Limb (tissue), 2 donors: ENCODE measurements at regions not wholly inside any gene's neighbourhood (a gene's known extent, or its start where the extent isn't known, plus 50 kb on each side); places are given as distances from the start of the nearest gene placed in this dataset.
"Not testable (repeated sequence)": the region's sequence is repeated elsewhere in the genome, so short reads cannot be mapped to it uniquely, and the experiment has no call there.

ENCODE experiments used
- DNase-seq, 2 donors: peaks; one replicate each; pipeline ENCODE4 v3.0.0-alpha.2; 2016; ENCODE audit errors: extremely low spot score in 2 of 2

DNA sequence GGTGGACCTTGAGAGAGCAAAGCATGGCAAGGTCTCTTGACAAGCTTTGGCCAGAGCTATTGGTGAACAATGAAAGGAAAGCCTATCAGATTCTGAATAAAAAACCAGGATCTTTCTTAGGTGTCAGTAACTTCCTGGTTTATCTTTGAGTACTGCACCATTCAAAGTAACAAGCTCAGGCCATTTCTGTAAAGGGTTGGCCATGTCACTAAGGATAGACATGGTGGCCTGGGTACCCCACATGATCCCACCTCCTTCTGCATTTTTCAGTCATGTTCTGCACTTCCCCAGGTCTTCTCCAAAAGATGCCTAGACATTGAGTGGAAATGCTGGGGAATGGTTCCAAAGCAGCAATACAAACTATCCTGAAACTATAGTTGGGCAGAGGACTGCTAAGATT, 242.0 kb downstream of the ARHGAP12 start:
- DNase-seq = no peak

DNA sequence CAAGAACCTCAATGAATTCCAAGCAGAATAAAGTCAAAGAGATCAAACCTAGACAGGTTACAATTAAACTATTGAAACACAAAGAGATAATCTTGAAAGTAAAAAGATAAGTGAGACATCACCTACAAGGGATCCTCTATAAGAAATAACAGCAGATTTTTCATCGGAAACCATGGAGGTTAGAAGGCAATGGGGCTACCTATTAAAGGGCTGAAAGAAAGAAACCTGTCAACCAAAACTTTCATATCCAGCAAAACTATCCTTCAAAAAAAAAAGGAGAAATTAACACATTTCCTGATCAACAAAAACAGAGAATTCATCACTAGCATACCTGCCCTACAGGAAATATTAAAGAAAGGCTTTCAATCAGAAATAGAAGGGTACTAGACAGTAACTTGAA, 244.9 kb downstream of the ARHGAP12 start:
- DNase-seq = no peak

DNA sequence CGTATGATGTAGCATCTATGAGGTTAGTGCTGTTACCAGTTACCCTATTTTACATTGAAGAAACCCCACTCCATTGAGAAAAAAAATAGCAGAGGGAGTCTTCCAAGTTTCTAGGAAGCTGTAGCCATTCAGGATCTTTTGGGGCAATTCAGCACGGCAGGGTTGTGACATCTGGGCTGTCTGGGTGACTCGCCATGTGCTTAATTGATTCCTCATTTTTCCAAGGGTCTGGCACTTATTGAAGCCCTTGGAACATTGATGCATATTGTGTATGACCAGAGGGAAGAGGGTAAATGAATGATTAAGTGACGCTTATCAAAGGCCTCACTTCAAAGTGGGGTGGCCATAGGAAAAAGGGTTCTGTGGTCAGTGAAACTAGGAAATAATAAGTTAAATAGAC, 248.7 kb downstream of the ARHGAP12 start:
- DNase-seq = no peak

DNA sequence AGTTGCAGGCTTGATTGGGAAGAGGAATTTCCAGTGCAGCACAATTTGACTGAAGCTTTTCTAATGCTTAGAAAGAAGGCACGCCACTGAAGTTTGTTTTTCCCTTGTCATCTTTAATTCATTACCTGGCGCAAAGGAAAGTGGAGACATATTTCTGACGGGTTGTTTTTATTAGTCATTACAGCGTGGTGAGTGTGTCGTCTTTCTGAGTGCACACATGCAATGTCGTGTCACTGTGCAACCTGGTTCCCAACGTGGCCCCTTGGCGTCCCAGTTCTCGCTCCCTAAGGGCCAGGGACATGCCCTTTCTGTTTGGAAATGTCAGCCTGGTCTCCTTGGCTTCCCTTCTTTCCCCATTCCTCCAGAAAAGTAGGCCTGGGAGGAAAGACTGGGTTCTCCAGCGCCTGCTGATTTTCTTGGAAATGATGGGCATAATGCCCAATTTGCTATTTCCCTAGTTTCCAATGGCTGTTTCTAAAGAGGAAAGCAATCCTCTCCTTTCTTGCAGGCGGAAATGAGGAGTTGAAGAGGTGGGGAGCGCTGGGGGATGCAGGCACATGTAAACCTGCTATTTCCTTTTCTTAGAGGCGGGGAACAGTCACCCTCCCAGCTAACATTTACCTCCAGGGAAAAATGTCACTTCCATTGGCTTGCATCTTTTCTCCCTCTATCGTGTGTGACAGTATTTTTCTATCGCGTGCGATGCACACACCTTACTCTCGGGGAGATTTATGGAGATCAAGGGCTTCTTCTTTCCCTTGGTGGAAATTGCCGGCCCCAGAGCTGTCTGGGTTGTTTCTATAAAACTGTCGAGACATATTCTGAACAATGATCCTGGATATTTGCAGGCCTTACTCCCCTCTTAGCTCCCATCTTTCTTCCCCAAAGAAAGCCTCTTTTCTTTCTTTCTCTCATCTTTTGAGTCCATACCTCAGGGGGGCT, 249.8 kb downstream of the ARHGAP12 start:
- no peak for DNase-seq

DNA sequence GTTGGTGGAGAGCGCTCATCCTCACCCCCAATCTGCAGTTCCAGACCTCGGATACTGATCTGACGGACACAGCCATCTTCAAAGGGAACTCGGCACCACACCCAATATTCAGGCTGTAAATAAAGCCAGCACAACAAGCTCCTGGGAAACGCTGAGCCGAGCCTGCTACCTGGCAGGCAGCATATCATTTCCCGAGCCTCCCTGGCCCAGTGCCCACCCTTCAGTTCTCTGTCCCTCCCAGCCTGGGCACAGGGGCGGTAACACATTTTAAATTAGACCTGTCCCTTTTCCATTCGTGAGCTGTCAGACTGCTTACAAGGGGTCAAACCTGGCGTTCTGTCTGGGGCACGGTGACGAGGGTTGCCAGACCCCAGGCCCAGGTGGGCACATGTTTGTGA, 250.5 kb downstream of the ARHGAP12 start:
- DNase-seq = no peak

DNA sequence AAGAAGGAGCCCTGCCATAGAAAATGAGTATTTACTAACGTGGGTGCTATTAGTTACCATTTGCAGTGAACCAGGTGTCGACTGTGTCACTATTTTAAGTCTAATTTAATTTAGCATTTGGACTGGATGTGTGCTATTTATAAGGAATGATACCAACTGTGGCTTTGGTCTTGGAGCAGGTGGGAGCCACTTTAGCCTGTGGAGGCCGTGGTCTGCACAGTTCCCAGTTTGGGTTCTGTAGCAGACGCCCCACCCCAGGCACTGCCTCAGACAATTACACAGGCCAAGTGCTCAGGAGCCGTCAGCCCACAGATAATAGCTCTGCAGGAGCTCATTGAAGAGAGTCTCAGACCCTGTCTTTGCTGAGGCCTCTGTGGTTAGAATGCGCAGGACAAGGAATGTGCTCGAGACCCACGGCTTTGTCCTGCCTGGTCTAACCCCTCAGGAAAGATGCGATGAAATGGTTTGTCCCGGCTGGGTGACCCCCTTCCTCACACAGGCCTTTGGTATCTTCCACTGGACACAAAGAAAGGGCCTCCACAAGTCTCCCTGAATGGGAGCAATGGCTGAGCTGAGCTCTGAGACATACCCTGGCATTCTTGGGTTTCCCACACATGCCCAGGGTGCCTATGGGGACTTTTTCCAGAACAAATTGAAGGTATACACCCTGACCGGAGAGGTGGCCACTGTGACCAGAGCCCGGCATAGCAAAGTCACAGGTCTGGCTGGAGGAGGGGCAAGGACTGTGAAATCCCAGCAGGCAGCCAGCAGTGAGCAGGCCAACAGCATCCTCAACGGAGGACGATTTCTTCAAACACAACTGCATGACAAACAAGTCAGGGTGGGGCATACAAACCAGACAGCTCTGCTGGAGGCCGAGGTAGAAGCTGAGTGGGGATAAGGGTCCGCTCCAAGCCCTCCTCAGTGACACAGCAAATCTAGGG, 251.2 kb downstream of the ARHGAP12 start:
- peak in 1 of 2 donors; percentile 61 for DNase-seq

DNA sequence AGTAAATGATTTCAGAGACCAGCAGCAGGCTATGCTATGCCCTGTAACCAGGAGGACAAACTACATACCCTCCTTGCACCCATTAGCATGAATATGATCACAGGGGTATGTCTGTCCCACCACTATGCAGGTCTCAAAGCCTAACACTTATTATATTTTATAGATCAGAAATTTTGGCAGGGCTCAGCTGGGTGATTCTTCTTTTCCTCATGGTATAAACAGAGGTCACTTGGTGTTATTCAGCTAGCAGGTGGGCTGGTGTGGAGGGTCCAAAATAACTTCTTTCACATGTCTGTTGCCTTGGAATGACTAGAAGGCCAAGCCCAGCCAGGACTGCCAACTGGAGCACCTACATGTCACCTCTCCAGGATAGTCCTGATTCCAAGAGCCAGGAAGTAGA, 252.9 kb downstream of the ARHGAP12 start:
- no peak for DNase-seq

DNA sequence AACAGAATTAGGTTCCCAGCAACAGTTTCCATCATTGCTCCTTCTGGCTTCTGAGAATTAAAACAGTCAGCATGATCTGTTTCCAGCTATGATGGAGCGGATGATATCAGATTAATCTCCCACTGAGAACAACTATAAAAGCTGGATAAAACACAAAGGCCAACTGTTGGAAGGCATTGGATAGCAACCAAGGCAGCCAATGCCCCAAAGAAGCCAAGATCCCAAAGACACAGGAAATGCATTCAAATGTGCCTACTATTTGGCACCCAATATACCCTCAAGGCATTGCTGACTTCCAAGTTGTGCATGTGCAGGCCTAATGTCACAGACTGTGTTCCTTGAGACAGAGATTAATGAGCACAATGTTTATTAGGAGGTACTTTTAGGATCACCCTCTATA, 259.3 kb downstream of the ARHGAP12 start:
- peak in 1 of 2 donors; percentile 44 for DNase-seq

DNA sequence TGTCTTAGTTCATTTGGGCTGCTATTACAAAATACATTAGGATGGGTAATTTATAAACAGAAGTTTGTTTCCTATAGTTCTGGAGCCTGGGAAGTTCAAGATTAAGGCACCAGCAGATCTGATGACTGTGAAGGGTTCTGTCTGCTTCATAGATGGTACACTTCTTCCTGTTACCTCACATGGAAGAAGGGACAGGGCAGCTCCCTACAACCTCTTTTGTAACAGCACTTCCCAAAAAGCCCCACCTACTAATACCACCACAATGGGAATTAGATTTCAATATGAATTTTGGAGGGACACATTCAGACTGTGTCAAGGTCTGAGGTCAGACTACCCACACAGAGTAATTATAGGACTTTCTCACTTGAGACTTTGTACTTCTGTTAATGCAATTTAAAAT, 260.3 kb downstream of the ARHGAP12 start:
- no peak for DNase-seq

DNA sequence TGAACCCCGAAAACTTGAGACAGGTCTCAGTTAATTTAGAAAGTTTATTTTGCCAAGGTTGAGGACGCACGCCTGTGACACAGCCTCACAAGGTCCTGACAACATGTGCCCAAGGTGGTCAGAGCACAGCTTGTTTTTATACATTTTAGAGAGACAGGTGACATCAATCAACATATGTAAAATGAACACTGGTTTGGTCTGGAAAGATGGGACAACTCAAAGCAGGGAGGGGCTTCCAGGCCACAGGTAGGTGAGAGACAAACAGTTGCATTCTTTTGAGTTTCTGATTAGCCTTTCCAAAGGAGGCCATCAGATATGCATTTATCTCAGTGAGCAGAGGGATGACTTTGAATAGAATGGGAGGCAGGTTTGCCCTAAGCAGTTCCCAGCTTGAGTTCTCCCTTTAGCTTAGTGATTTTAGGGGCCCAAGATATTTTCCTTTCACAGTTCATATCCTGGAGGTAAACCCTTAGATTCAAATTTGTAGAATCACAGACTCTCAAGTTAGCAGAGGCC, 262.8 kb downstream of the ARHGAP12 start:
- DNase-seq = not testable (repeated sequence)

DNA sequence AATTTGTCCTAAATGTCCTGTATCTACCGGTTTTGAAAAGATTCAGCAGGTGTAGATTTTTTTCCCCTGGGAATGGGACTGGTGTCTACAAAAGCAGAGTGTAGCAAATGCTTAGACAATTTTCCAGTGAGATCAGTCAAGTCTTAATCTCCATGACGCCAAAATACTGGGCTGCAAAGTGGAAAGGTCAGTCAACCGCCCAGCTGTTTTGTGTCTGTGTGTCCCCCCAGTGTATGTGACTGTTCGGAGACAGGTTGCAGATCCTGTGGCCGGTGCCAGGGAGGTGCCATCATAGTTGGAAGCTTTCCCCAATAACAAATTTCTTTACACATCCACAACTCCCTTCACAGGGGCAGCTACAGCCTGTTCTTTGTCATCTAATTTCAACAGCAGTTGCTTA, 263.8 kb downstream of the ARHGAP12 start:
- peak in 1 of 2 donors; percentile 64 for DNase-seq

DNA sequence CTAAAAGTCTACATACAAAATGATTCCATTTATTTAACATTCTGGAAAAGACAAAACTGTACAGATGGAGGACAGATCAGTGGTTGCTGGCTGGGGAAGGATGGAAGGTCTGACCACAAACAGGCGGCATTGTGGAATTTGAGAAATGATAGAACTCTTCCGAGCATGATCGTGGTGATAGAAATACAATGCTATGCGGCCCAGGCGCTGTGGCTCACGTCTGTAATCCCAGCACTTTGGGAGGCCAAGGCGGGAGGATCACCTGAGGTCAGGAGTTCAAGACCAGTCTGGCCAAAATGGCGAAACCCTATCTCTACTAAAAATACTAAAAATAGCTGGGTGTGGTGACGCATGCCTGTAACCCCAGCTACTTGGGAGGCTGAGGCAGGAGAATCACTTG, 264.6 kb downstream of the ARHGAP12 start:
- DNase-seq = not testable (repeated sequence)

DNA sequence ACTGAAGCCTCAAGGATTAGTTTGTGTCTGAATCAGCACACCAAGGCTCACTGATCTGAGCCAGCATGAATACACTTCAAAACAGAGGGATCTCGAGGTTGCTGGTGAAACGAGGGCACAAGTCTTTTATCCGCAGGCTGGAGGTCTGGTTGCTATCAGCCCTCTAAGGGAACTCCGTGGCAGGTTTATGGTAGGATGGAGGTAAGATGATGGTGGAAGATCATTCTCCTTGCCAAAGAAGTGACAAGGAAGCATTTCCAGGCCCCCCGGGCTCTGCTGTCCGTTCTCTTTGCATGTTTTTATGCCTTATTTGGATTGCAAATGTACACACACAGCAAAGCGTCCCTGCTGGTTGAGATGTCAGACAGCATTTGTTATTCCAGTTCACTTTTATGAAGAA, 268.3 kb downstream of the ARHGAP12 start:
- DNase-seq = no peak

DNA sequence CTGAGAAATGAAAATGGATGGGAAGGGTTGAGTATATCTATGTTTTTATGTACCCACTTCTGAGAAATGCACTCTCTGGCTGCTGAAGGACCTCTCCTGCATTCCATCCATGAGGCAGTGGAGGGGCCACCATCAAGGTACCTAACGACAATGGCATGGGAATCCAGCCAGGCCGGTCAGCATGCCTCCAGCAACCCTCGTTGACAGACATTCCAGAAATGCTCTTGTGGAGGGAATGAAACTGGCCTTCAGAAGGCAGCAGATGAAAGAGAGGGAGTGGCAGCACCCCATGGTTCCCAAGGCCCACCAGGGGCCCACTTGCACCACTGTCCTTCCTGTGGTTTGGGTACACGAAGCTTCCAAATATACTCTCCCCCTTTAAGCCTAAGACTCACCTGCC, 269.0 kb downstream of the ARHGAP12 start:
- no peak for DNase-seq

DNA sequence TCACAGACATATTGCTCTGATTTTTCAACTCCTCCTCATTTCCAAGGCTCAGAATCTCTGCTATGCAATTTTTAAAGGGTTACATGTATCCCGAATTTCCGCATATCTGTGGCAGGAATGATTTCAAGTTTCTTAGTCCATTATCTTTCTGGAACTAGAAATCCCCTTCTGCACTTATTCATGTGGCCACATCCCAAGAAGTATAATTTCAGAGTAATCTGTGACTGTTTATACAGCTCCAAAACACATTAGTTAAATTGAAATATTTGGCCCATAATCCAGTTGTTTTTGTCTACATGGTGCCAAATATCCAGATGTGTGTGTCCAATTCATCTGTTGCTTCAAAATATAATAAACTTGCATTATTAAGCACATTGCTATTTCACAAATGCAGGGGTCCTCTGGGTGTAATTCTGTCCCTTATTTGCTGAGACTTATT, 271.2 kb downstream of the ARHGAP12 start:
- peak in 1 of 2 donors; percentile 80 for DNase-seq

DNA sequence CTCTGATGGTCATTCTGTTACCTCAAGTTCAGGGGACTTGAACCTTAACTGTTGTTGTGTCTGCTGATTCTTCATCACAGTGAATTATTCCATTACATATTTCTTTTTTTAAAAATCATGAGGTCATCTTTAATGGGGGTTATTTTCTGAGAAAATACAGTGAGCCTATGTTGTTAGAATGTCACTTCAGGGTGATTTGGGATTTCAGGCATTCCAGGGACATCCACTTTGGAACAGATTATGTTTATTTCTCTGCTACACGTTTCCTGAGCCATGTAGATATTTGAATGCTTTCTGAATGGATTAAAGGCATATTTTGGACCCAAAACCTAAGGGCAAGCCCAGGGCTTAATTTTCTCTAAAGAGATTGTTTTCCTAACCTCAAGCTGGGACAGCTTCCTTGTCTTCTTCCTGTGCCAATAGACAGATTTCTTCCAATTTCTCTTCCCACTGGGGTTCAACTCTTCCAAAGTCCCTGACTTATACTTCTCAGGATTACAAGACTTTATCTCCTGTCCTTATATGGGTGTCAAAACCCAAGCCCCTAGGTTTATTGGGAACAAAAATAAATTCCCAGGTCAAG, 271.7 kb downstream of the ARHGAP12 start:
- DNase-seq = peak in 1 of 2 donors; percentile 54

DNA sequence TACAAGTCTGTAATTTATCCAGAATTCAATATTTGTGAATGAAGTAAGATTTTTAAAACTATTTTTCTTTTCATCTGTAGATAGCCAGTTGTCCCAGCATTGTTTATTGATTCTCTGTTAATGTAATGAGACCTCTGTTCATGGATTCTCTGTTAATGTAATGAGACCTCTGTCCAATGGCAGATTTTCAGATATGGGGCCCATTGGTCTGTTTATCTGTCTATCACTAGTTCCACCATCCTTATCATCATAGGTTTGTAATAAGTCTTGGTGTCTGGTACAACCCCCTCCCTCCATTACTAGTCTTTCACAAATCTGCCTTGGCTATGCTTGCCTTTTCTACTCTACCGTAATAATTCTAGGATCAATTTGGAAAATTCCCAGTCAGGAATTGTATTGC, 276.6 kb downstream of the ARHGAP12 start:
- DNase-seq = no peak

DNA sequence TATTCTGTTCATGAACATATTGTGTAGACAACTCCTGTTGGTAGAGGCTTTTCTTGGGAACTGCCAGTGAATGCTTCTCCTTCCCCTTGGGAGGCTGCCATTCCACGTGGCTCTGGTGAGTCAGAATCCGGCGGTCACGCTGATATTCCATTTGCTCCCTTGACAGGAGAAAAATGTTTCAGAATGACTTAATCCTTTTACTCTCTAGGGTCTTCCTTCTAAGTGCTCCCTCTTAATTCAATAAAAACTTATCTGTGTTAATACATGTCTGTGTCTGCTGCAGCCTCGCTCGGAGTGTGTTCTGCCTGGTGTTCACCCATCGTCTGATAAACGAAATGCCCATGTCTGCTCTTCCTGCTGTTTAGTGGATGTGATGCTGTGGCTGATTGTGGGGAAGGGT, 278.6 kb downstream of the ARHGAP12 start:
- DNase-seq = peak in 1 of 2 donors; percentile 38

DNA sequence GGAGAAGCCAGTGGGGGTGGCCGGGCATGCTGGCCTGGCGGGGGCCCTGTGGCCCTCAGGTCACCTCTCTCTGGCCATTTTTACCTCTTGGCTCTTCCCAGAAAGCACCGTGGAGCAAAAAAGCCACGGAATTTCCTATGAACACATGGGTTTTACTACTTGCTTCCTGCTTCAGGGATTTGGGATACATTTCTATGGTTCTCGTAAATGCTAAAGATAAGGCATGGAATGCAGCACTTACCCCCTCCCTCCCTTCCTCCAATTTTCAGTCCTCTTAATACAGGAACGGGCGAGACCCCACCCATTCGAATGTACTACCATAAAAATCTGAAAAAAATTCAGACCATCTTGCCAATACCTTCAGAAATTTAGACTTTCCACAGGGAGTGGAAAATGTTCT, 279.7 kb downstream of the ARHGAP12 start:
- peak in 1 of 2 donors; percentile 28 for DNase-seq

DNA sequence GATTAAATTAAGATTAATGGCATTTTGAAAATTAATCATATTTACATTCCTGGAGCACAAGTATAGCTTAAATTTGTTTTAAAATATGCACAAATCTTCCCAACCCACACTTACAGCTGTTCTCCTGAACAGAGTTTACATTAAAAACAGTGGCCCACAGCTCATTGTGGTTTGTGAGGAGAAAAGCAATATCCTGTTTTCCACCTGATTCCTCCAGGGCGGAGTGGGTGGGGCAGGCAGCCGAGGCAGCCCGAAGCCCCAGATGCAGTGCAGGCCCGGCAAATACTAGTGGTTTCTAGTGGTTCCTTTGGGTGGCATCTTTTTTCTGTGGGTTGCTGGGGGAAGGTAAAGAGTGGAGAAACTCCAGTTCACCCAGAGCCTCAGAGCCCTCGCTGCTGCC, 280.8 kb downstream of the ARHGAP12 start:
- no peak for DNase-seq

DNA sequence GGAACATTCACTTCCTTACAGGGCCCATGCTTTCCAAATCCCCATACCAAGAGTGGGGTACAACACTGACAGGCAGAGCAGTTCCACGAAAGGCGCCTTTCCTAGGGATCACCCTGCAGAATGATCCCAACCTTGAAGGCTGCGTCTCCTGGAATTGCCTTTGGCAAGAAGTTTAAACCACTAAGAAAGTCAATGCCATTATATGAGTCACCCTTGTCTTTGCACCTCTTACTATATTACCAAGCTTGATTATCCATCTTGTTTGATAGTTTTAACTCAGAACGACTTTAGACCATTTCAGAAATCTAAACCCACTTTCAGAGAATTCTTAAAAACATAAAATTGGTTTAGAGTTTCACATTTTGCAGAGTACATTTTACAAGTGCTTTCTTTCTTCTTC, 282.1 kb downstream of the ARHGAP12 start:
- no peak for DNase-seq

DNA sequence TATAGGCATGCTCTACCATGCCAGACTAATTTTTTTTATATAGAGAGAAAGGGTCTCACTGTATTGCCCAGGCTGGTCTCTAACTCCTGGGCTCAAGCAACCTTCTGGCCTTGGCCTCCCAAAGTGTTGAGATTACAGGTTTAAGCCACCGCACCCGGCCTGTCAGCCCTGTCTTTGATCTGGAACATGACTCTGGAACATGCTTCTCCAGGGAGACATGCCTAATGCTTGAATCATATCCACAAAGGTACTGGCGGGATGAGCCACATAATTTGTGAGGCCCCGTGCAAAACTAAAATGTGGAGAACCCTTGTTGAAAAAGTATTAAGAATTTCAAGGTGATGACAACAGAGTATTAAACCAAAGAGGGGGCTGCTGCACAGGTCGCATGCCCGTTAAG, 282.8 kb downstream of the ARHGAP12 start:
- DNase-seq = no peak
